IPS-NIHi7 (cell line): ENCODE measurements at regions not wholly inside any gene's neighbourhood (a gene's known extent, or its start where the extent isn't known, plus 50 kb on each side); places are given as distances from the start of the nearest gene placed in this dataset.
"Not testable (repeated sequence)": the region's sequence is repeated elsewhere in the genome, so short reads cannot be mapped to it uniquely, and the experiment has no call there.

Experiments
- DNase-seq: peaks from one replicate; pipeline ENCODE4 v3.0.0; 2012; ENCODE audit warnings: mixed read lengths; ENCODE audit errors: extremely low spot score

DNA sequence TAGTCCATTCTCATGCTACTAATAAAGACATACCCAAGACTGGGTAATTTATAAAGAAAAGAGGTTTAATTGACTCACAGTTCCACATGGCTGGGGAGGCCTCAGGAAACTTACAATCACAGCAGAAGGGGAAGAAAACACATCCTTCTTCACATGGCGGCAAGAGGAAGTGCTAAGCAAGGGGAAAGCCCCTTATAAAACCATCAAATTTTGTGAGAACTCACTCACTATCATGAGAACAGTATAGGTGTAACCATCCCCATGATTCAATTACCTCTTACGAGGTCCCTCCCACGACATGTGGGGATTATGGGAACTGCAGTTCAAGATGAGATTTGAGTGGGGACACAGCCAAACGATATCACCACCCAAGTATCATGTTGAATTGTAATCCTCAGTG, 52.7 kb upstream of the FOXO6 start:
- not testable (repeated sequence) for DNase-seq

DNA sequence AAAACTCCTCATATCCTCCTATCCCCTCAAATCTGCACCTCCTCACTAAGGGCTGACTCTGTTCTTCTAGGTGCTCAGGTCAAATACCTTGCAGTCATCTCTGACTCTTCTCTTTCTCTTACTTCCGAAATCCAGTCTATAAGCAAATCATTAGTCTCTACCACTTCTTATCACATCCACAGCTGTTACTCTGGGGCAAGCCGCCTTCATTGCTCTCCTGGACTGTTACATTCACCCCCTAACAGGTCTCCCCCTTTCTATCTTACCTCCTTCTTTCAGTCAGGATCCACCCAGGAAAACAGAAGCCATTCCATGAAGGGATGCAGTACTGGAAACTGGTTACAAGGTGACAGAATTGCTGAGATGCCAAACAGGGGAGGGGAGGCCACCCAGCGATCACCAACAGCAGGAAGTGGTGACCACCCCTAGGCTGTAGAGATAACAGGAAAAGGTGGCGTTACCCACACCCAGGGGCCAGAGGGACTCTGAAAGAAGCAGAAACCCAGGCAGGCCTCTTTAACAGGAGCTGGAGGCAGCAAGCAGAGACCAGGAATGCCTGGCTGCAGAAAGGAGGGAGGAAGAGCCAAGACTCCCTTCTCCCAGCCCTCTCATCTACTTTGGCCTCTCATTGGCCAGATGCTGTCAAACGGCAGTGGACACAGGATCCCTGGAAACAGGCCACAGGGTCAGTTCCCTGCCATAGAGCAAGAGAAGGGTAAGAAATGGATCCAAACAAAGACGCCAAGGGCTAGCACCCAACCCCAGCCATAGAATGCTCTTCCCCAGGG, 55.5 kb upstream of the FOXO6 start:
- peak; percentile 43 for DNase-seq

DNA sequence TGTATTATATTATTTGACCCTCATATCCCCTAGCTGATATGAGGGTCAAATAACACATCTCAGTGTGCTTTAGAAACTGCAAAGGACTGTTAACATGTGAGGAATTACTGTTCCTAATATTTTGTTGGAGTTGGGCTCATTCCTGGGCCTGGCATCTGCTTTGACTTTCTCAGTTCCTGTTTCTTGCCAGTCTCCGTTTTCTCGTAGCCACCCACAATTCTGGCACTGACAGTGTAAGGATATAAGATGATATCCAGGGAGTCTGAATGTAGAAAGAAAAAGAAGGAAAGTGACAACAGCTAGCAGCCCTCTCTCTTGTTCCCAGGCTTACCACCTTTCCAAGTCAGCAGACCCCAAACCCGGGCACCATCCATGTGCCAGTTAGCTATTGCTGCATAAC, 54.4 kb upstream of the SCMH1 start:
- no peak for DNase-seq

DNA sequence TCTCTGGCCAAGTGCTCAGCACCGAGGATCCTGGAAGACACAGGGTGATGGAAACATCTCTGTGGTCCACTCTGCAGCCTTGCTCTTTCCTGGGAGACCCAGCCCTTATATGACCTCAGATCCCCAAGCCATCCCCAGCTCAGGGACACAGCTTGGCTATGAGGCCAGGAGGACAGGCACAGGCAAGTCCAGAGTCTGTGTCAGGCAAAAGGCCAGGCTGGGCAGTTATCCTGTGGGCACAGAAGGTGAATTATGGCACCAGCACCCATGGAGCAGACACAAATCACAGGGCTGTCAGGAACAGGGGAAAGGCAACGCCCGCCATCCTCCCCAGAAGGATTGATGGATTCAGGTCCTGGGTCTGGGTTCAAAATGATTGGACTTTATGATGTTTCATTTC, 52.1 kb upstream of the SCMH1 start:
- DNase-seq, result no peak

DNA sequence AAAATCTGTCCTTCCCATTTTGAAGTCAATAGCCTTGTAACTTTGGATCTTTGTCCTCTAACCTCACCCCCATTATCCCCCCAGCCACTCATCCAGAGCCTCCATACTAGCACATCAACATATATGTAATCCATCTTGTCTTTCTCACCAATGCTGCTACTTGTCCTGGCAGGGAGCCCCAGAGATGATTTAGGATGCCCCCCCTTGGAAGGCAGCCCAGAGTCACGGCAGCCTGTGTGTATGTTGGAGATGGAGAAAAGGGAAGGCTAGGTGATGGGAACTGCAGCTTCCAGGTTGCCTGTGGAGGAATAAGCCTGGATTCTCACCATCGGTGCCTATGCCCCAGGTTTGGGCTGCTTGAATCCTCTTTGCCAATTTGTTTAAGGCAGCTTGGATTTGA, 51.7 kb upstream of the SCMH1 start:
- DNase-seq, result no peak
